Chondrocyte (in vitro differentiated cells): ENCODE measurements at regions not wholly inside any gene's neighbourhood (a gene's known extent, or its start where the extent isn't known, plus 50 kb on each side); places are given as distances from the start of the nearest gene placed in this dataset.

Source experiments
- DNase-seq: peaks from one replicate; pipeline ENCODE4 v3.0.0; 2021; ENCODE audit warnings: mixed read lengths, low spot score
- H3K27ac Mint-ChIP-seq: one replicate; pipeline ENCODE4 v1.8.0; 2021; ENCODE audit warnings: mild to moderate bottlenecking, moderate library complexity, mixed read lengths; ENCODE audit not compliant: unreplicated experiment
- H3K27me3 Mint-ChIP-seq: 2 replicates; pipeline ENCODE4 v1.8.0; 2021; ENCODE audit warnings: low read depth, mixed read lengths
- H3K36me3 Mint-ChIP-seq: 2 replicates; pipeline ENCODE4 v1.8.0; 2021; ENCODE audit warnings: low read depth, mixed read lengths
- H3K4me1 Mint-ChIP-seq: 2 replicates; pipeline ENCODE4 v1.8.0; 2021; ENCODE audit warnings: low read depth, mild to moderate bottlenecking, mixed read lengths
- H3K4me3 Mint-ChIP-seq: one replicate; pipeline ENCODE4 v1.8.0; 2021; ENCODE audit warnings: mild to moderate bottlenecking, moderate library complexity, mixed read lengths; ENCODE audit not compliant: unreplicated experiment
- H3K9me3 Mint-ChIP-seq: 2 replicates; pipeline ENCODE4 v1.8.0; 2021; ENCODE audit warnings: low read depth, mixed read lengths
- CTCF ChIP-seq: fragments of 200-600 bp; sonication (generic); IDR thresholded peaks from 2 replicates; pipeline ENCODE4 v1.5.0; 2021; ENCODE audit warnings: antibody characterized with exemption, mild to moderate bottlenecking, moderate library complexity

- H3K27ac Mint-ChIP-seq: no peak overlapping the region
- DNase-seq: no peak
- no peaks in the 10 kb centered on the region for H3K4me1 Mint-ChIP-seq
- no peak overlapping the region for H3K4me3 Mint-ChIP-seq
- no peaks in the 10 kb centered on the region for H3K9me3 Mint-ChIP-seq
- TF ChIP-seq CTCF: no peak
- peaks cover 12% of the 10 kb centered on the region for H3K27me3 Mint-ChIP-seq
- no peaks in the 10 kb centered on the region for H3K36me3 Mint-ChIP-seq
Measured at GRCh38 chr12:74981541-74981940, 228.1 kb downstream of the KCNC2 start.

- DNase-seq: no peak
- H3K27ac Mint-ChIP-seq: no peak overlapping the region
- H3K36me3 Mint-ChIP-seq: no peaks in the 10 kb centered on the region
- no peaks in the 10 kb centered on the region for H3K9me3 Mint-ChIP-seq
- H3K4me1 Mint-ChIP-seq: no peaks in the 10 kb centered on the region
- no peak overlapping the region for H3K4me3 Mint-ChIP-seq
- H3K27me3 Mint-ChIP-seq: peaks cover 6% of the 10 kb centered on the region
- TF ChIP-seq CTCF: no peak
Measured at GRCh38 chr12:74983917-74984316, 225.7 kb downstream of the KCNC2 start.

GRCh38 chr12:74984631-74985030 lies 225.0 kb downstream of the KCNC2 start:
- Mint-ChIP-seq H3K36me3 (no peaks in the 10 kb centered on the region), H3K4me3 (no peak overlapping the region), H3K4me1 (no peaks in the 10 kb centered on the region), H3K9me3 (no peaks in the 10 kb centered on the region), H3K27me3 (peaks cover 6% of the 10 kb centered on the region), H3K27ac (no peak overlapping the region)
- no peak for DNase-seq
- no peak for TF ChIP-seq CTCF

GRCh38 chr12:74985293-74985985 lies 224.2 kb downstream of the KCNC2 start:
- peaks cover 6% of the 10 kb centered on the region for H3K27me3 Mint-ChIP-seq
- H3K27ac Mint-ChIP-seq: no peak overlapping the region
- H3K9me3 Mint-ChIP-seq: no peaks in the 10 kb centered on the region
- no peaks in the 10 kb centered on the region for H3K4me1 Mint-ChIP-seq
- no peak overlapping the region for H3K4me3 Mint-ChIP-seq
- no peaks in the 10 kb centered on the region for H3K36me3 Mint-ChIP-seq
- peak; percentile 67 for DNase-seq
- no peak for TF ChIP-seq CTCF

GRCh38 chr12:74985986-74986319 lies 223.7 kb downstream of the KCNC2 start:
- peak; percentile 61 for DNase-seq
- H3K9me3 Mint-ChIP-seq: no peaks in the 10 kb centered on the region
- no peaks in the 10 kb centered on the region for H3K4me1 Mint-ChIP-seq
- H3K36me3 Mint-ChIP-seq: no peaks in the 10 kb centered on the region
- peaks cover 6% of the 10 kb centered on the region for H3K27me3 Mint-ChIP-seq
- H3K27ac Mint-ChIP-seq: no peak overlapping the region
- TF ChIP-seq CTCF: no peak
- H3K4me3 Mint-ChIP-seq: no peak overlapping the region
